Bronchial epithelial cell (primary cell): ENCODE measurements at regions not wholly inside any gene's neighbourhood (a gene's known extent, or its start where the extent isn't known, plus 50 kb on each side); places are given as distances from the start of the nearest gene placed in this dataset.

Experiments used
- DNase-seq: peaks from one replicate; pipeline ENCODE4 v3.0.0-alpha.2; 2010; ENCODE audit warnings: low read depth
- FAIRE-seq: peaks from 2 replicates; lab custom pipeline; 2011; peaks lifted over from hg19 to GRCh38; lab: Jason Lieb, UNC
- H3K27me3 ChIP-seq: 2 replicates; pipeline ENCODE4 v1.5.1; 2011; ENCODE audit warnings: low read length; ENCODE audit not compliant: control insufficient read depth, insufficient read depth
- H3K36me3 ChIP-seq: 2 replicates; pipeline ENCODE4 v1.5.1; 2011; ENCODE audit warnings: low read length; ENCODE audit not compliant: control insufficient read depth, insufficient read depth
- H3K4me3 ChIP-seq: 2 replicates; pipeline ENCODE4 v1.5.1; 2011; ENCODE audit warnings: mild to moderate bottlenecking, low read depth, low read length, control low read depth
- CTCF ChIP-seq: IDR thresholded peaks from 2 replicates; pipeline ENCODE4 v1.5.1; 2011; ENCODE audit warnings: mild to moderate bottlenecking, moderate library complexity, low read length, control low read depth, inconsistent platforms; ENCODE audit not compliant: insufficient read depth, severe bottlenecking

GRCh38 chr11:120037111-120037510 lies 100.8 kb downstream of the TRIM29 start:
- FAIRE-seq, result no peak
- H3K36me3 ChIP-seq, result no peaks in the 10 kb centered on the region
- no peak overlapping the region for H3K4me3 ChIP-seq
- TF ChIP-seq CTCF, result no peak
- DNase-seq, result no peak
- no peaks in the 10 kb centered on the region for H3K27me3 ChIP-seq

- Histone ChIP-seq H3K36me3 (no peaks in the 10 kb centered on the region), H3K4me3 (no peak overlapping the region), H3K27me3 (no peaks in the 10 kb centered on the region)
- TF ChIP-seq CTCF, result no peak
- DNase-seq (no peak), FAIRE-seq (no peak)
Measured at GRCh38 chr11:120035756-120036155, 102.2 kb downstream of the TRIM29 start.

GRCh38 chr11:120034881-120035630 lies 102.9 kb downstream of the TRIM29 start:
- DNase-seq (no peak), FAIRE-seq (no peak)
- Histone ChIP-seq H3K4me3 (no peak overlapping the region), H3K36me3 (no peaks in the 10 kb centered on the region), H3K27me3 (no peaks in the 10 kb centered on the region)
- TF ChIP-seq CTCF, result no peak

GRCh38 chr11:120034176-120034875 lies 103.6 kb downstream of the TRIM29 start:
- H3K36me3 ChIP-seq, result no peaks in the 10 kb centered on the region
- peak; percentile 32 for FAIRE-seq
- no peak for DNase-seq

GRCh38 chr11:120032766-120033390 lies 105.0 kb downstream of the TRIM29 start:
- no peak overlapping the region for H3K4me3 ChIP-seq
- H3K36me3 ChIP-seq, result no peaks in the 10 kb centered on the region
- no peaks in the 10 kb centered on the region for H3K27me3 ChIP-seq
- FAIRE-seq, result no peak
- no peak for TF ChIP-seq CTCF
- no peak for DNase-seq

More at GRCh38 chr11:120034176-120034875, 103.6 kb downstream of the TRIM29 start:
- no peaks in the 10 kb centered on the region for H3K27me3 ChIP-seq
- TF ChIP-seq CTCF, result no peak
- no peak overlapping the region for H3K4me3 ChIP-seq
